Retinal pigment epithelial cell (primary cell): ENCODE measurements at regions not wholly inside any gene's neighbourhood (a gene's known extent, or its start where the extent isn't known, plus 50 kb on each side); places are given as distances from the start of the nearest gene placed in this dataset.

Experiments
- DNase-seq: peaks from one replicate; pipeline ENCODE4 v3.0.0-alpha.2; 2010; ENCODE audit warnings: low read depth
- H3K4me3 ChIP-seq: 2 replicates; pipeline ENCODE4 v1.5.1; 2011; ENCODE audit warnings: mild to moderate bottlenecking, low read length, control low read depth, moderate library complexity
- CTCF ChIP-seq: conservative IDR thresholded peaks from 2 replicates; pipeline ENCODE4 v1.5.1; 2011; ENCODE audit warnings: low read depth, low read length, control low read depth, inconsistent platforms

- no peak for TF ChIP-seq CTCF
- H3K4me3 ChIP-seq: no peak overlapping the region
- no peak for DNase-seq
Measured at GRCh38 chr12:65566751-65567150, 257.5 kb upstream of the HMGA2 start.

GRCh38 chr12:65567820-65568219 is 256.5 kb upstream of the HMGA2 start:
- H3K4me3 ChIP-seq: no peak overlapping the region
- no peak for DNase-seq
- TF ChIP-seq CTCF: no peak

GRCh38 chr12:65568517-65568916 is 255.8 kb upstream of the HMGA2 start:
- no peak for TF ChIP-seq CTCF
- DNase-seq: peak; percentile 94
- no peak overlapping the region for H3K4me3 ChIP-seq

- no peak for DNase-seq
- no peak overlapping the region for H3K4me3 ChIP-seq
- no peak for TF ChIP-seq CTCF
Measured at GRCh38 chr12:65570451-65571130, 253.7 kb upstream of the HMGA2 start.

- TF ChIP-seq CTCF: no peak
- no peak for DNase-seq
- no peak overlapping the region for H3K4me3 ChIP-seq
Measured at GRCh38 chr12:65574867-65575266, 249.4 kb upstream of the HMGA2 start.

- H3K4me3 ChIP-seq: no peak overlapping the region
- DNase-seq: no peak
- TF ChIP-seq CTCF: no peak
Measured at GRCh38 chr12:65584016-65584415, 240.3 kb upstream of the HMGA2 start.

GRCh38 chr12:65585648-65586602 is 238.4 kb upstream of the HMGA2 start:
- no peak for TF ChIP-seq CTCF
- no peak for DNase-seq
- H3K4me3 ChIP-seq: no peak overlapping the region
